A549 (cell line): ENCODE measurements at regions not wholly inside any gene's neighbourhood (a gene's known extent, or its start where the extent isn't known, plus 50 kb on each side); places are given as distances from the start of the nearest gene placed in this dataset.

Experiments
- ATAC-seq, 2 experiments: fragments of 200-7000 bp in 1 of 2; fragments of >200 bp in 1 of 2; cut with Nextera tagmentation in 1 of 2; cut with Tn5 transposase in 1 of 2; 3 replicates each; pipeline versions ENCODE4 v1.8.0 to v1.9.1; 2018 to 2020; ENCODE audit warnings: mild to moderate bottlenecking in 1 of 2, moderate library complexity in 1 of 2
- CTCF ChIA-PET: fragments of 300-600 bp; sonication (Branson Sonifier 250); formaldehyde crosslinking; extraction: SDS; loops from one replicate; lab custom pipeline; 2021; ENCODE audit warnings: antibody characterized with exemption, inconsistent platforms; lab: Yijun Ruan, JAX
- POLR2A ChIA-PET: fragments of 350-600 bp; formaldehyde crosslinking; extraction: SDS; loops from one replicate; lab custom pipeline; 2021; ENCODE audit warnings: antibody characterized with exemption, inconsistent platforms; lab: Yijun Ruan, JAX
- DNase-seq, 2 experiments: peaks; one replicate each; pipeline versions ENCODE4 v3.0.0 to v3.0.0-alpha.2; 2011 to 2016; ENCODE audit warnings: low read depth in 1 of 2, low spot score in 1 of 2
- FAIRE-seq: peaks from 2 replicates; lab custom pipeline; 2011; peaks lifted over from hg19 to GRCh38; lab: Jason Lieb, UNC
- H3K27ac ChIP-seq, 2 experiments: fragments of >200 bp; sonication (Bioruptor Twin); formaldehyde crosslinking; 3 replicates each; pipeline ENCODE4 v1.5.1; 2016 to 2017
- H3K4me1 ChIP-seq: fragments of >200 bp; sonication (Bioruptor Twin); formaldehyde crosslinking; 3 replicates; pipeline ENCODE4 v1.6.1; 2016
- H3K4me2 ChIP-seq: fragments of >200 bp; sonication (Bioruptor Twin); formaldehyde crosslinking; 3 replicates; pipeline ENCODE4 v1.6.1; 2016
- H3K4me3 ChIP-seq: fragments of >200 bp; sonication (Bioruptor Twin); formaldehyde crosslinking; 3 replicates; pipeline ENCODE4 v1.5.1; 2016
- H3K9me3 ChIP-seq: fragments of >200 bp; sonication (Bioruptor Twin); formaldehyde crosslinking; 3 replicates; pipeline ENCODE4 v1.6.1; 2016
- BHLHE40 ChIP-seq: IDR thresholded peaks from 2 replicates; pipeline ENCODE4 v1.6.1; 2012; ENCODE audit warnings: low read depth, low read length, inconsistent platforms
- CEBPB ChIP-seq, 2 experiments: fragments of >200 bp in 1 of 2; sonication (Bioruptor Twin) in 1 of 2; formaldehyde crosslinking in 1 of 2; IDR thresholded peaks; 2 replicates each; pipeline ENCODE4 v1.6.1; 2012 to 2016
- CHD2 ChIP-seq: fragments of 150-350 bp; IDR thresholded peaks from 2 replicates; pipeline ENCODE4 v1.6.1; 2014; ENCODE audit warnings: low read length; ENCODE audit not compliant: partially characterized antibody
- FOSL2 ChIP-seq, 2 experiments: fragments of 450-650 bp in 1 of 2; fragments of >200 bp in 1 of 2; sonication (Bioruptor Twin) in 1 of 2; formaldehyde crosslinking; IDR thresholded peaks; 2 replicates each; pipeline versions ENCODE4 v1.5.0 to v1.6.1; 2016 to 2020; ENCODE audit warnings: mild to moderate bottlenecking in 1 of 2, moderate library complexity in 1 of 2
- FOXS1 ChIP-seq: fragments of 250-450 bp; sonication (Bioruptor Pico); IDR thresholded peaks from 2 replicates; pipeline ENCODE4 v1.5.0; 2020; ENCODE audit warnings: mild to moderate bottlenecking, moderate library complexity
- GATA3 ChIP-seq: IDR thresholded peaks from 2 replicates; pipeline ENCODE4 v1.6.1; 2012; ENCODE audit warnings: borderline replicate concordance
- HDAC2 ChIP-seq: fragments of 200-600 bp; sonication (generic); IDR thresholded peaks from 2 replicates; pipeline ENCODE4 v1.6.1; 2016
- HES2 ChIP-seq: fragments of >200 bp; sonication (Bioruptor Twin); formaldehyde crosslinking; IDR thresholded peaks from 2 replicates; pipeline ENCODE4 v1.6.1; 2016
- HEYL ChIP-seq: fragments of 250-450 bp; sonication (Bioruptor Pico); IDR thresholded peaks from 2 replicates; pipeline ENCODE4 v1.8.0; 2021; ENCODE audit warnings: mild to moderate bottlenecking, moderate library complexity
- JUNB ChIP-seq: fragments of >200 bp; sonication (Bioruptor Twin); formaldehyde crosslinking; IDR thresholded peaks from 2 replicates; pipeline ENCODE4 v1.6.1; 2016
- PHF8 ChIP-seq: fragments of 200-600 bp; sonication (generic); IDR thresholded peaks from 2 replicates; pipeline ENCODE4 v1.6.1; 2016; ENCODE audit warnings: low read depth, mild to moderate bottlenecking, antibody characterized with exemption, moderate library complexity, borderline replicate concordance
- POLR2A ChIP-seq: IDR thresholded peaks from 2 replicates; pipeline ENCODE4 v1.6.1; 2012; ENCODE audit warnings: mild to moderate bottlenecking, low read length
- POLR2AphosphoS2 ChIP-seq: conservative IDR thresholded peaks from 2 replicates; pipeline ENCODE4 v1.6.1; 2012; ENCODE audit warnings: low read length, improper control_type of control experiment, inconsistent platforms
- RARB ChIP-seq: fragments of 250-450 bp; sonication (Bioruptor Pico); IDR thresholded peaks from 2 replicates; pipeline ENCODE4 v1.8.0; 2021; ENCODE audit warnings: mild to moderate bottlenecking, moderate library complexity
- RCOR1 ChIP-seq: fragments of 150-350 bp; IDR thresholded peaks from 2 replicates; pipeline ENCODE4 v1.6.1; 2014; ENCODE audit warnings: antibody characterized with exemption, low read length, low read depth
- SMC3 ChIP-seq: fragments of >200 bp; sonication (Bioruptor Twin); formaldehyde crosslinking; IDR thresholded peaks from 3 replicates; pipeline ENCODE4 v1.6.1; 2018; ENCODE audit warnings: inconsistent platforms
- SREBF2 ChIP-seq: fragments of 450-650 bp; IDR thresholded peaks from 2 replicates; pipeline ENCODE4 v1.6.1; 2014; ENCODE audit warnings: mild to moderate bottlenecking, moderate library complexity
- TP53 ChIP-seq: fragments of 250-450 bp; sonication (Bioruptor Pico); IDR thresholded peaks from 2 replicates; pipeline ENCODE4 v1.5.0; 2021; ENCODE audit warnings: mild to moderate bottlenecking, moderate library complexity
- ZC3H11A ChIP-seq: fragments of 450-650 bp; IDR thresholded peaks from 2 replicates; pipeline ENCODE4 v1.6.1; 2014; ENCODE audit warnings: antibody characterized with exemption, mild to moderate bottlenecking
- ZNF302 ChIP-seq: fragments of 250-450 bp; sonication (Bioruptor Pico); IDR thresholded peaks from 2 replicates; pipeline ENCODE4 v1.9.0; 2021; ENCODE audit warnings: inconsistent platforms, mild to moderate bottlenecking, moderate library complexity
- ZSCAN20 ChIP-seq: fragments of 250-450 bp; sonication (Bioruptor Pico); IDR thresholded peaks from 2 replicates; pipeline ENCODE4 v1.8.0; 2022; ENCODE audit warnings: mild to moderate bottlenecking, moderate library complexity
- WGBS: methylation state at CpG from one replicate; pipeline ENCODE4 v1.1.6; 2017; ENCODE audit errors: missing lambda C conversion rate; 5-methylcytosine and 5-hydroxymethylcytosine counted together
- TF ChIP-seq, protein P1 (sequence below): fragments of 250-450 bp; sonication (Bioruptor Pico); IDR thresholded peaks from 2 replicates; pipeline ENCODE4 v1.5.0; 2021; ENCODE audit warnings: mild to moderate bottlenecking, moderate library complexity, borderline replicate concordance
- TF ChIP-seq, protein P2 (sequence below): fragments of 150-350 bp; IDR thresholded peaks from 2 replicates; pipeline ENCODE4 v1.6.1; 2014; ENCODE audit warnings: low read depth, mild to moderate bottlenecking, low read length
- TF ChIP-seq, protein P3 (sequence below): fragments of 250-450 bp; sonication (Bioruptor Pico); IDR thresholded peaks from 2 replicates; pipeline ENCODE4 v1.5.0; 2020; ENCODE audit warnings: low read depth, mild to moderate bottlenecking, moderate library complexity

GRCh38 chr3:135382188-135382587 is 583.3 kb upstream of the PPP2R3A start (continued):
- TF ChIP-seq FOXS1 (CRISPR knock-in tag): no peak

- no peak for DNase-seq
- CTCF ChIA-PET: no interaction called here
- no peak overlapping the region for H3K27ac ChIP-seq
- no peak for FAIRE-seq
- no peak overlapping the region for H3K4me2 ChIP-seq
- POLR2A ChIA-PET: no interaction called here
- TF ChIP-seq POLR2AphosphoS2: no peak
- TF ChIP-seq ZNF302 (CRISPR knock-in tag): no peak
- TF ChIP-seq POLR2A: no peak
- no peak for TF ChIP-seq CHD2
- no peak for TF ChIP-seq HDAC2
- no peak for TF ChIP-seq BHLHE40
- no peak for TF ChIP-seq SMC3
- TF ChIP-seq, protein P1, sequence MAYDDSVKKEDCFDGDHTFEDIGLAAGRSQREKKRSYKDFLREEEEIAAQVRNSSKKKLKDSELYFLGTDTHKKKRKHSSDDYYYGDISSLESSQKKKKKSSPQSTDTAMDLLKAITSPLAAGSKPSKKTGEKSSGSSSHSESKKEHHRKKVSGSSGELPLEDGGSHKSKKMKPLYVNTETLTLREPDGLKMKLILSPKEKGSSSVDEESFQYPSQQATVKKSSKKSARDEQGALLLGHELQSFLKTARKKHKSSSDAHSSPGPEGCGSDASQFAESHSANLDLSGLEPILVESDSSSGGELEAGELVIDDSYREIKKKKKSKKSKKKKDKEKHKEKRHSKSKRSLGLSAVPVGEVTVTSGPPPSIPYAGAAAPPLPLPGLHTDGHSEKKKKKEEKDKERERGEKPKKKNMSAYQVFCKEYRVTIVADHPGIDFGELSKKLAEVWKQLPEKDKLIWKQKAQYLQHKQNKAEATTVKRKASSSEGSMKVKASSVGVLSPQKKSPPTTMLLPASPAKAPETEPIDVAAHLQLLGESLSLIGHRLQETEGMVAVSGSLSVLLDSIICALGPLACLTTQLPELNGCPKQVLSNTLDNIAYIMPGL (CRISPR knock-in tag): no peak
- no peak for TF ChIP-seq PHF8
- no peak for TF ChIP-seq JUNB
- no peak for TF ChIP-seq GATA3
- TF ChIP-seq RCOR1: no peak
- TF ChIP-seq, protein P2, sequence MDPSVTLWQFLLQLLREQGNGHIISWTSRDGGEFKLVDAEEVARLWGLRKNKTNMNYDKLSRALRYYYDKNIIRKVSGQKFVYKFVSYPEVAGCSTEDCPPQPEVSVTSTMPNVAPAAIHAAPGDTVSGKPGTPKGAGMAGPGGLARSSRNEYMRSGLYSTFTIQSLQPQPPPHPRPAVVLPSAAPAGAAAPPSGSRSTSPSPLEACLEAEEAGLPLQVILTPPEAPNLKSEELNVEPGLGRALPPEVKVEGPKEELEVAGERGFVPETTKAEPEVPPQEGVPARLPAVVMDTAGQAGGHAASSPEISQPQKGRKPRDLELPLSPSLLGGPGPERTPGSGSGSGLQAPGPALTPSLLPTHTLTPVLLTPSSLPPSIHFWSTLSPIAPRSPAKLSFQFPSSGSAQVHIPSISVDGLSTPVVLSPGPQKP: no peak
- TF ChIP-seq TP53: no peak
- no peak for TF ChIP-seq HEYL (CRISPR knock-in tag)
- no peak for TF ChIP-seq HES2
- no peak for TF ChIP-seq ZSCAN20 (CRISPR knock-in tag)
- no peak for TF ChIP-seq SREBF2
- TF ChIP-seq FOSL2 (IDR thresholded peaks at IDR 0.05): no peak
- TF ChIP-seq FOSL2 (CRISPR knock-in tag; IDR thresholded peaks at IDR 0.05): no peak
- no peak for TF ChIP-seq RARB (CRISPR knock-in tag)
- ATAC-seq: no peak
- no peaks in the 10 kb centered on the region for H3K9me3 ChIP-seq
- H3K4me1 ChIP-seq: no peaks in the 10 kb centered on the region
- H3K4me3 ChIP-seq: no peak overlapping the region
- 2% methylated on average over 3 of the region's 3 CpGs for WGBS
These were observed 582.9 kb upstream of the PPP2R3A start for GRCh38 chr3:135382621-135383020.

DNA sequence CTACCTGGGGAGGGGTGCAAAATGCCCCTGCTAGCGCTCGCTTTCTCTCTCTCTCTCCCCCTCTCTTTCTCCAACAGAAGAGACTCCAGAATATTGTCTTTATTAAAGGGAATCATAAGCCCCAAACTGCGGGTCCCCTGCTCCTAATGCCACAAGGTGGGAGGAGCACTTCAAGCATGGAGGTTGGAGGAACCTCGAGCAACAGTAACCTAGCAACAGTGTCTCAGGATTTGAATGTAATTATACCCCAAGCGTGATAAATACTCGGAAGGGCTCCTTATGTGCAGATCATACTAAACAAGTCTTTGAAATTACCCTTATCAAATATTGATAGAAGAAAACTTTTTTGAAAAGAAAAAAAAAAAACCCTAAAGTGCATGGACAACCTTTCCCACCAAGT is 582.2 kb upstream of the PPP2R3A start:
- no peaks in the 10 kb centered on the region for H3K4me1 ChIP-seq
- no peak for FAIRE-seq
- WGBS: 4% methylated on average over 6 of the region's 6 CpGs
- ChIA-PET POLR2A (no interaction called here), CTCF (no interaction called here)
- no peaks in the 10 kb centered on the region for H3K9me3 ChIP-seq
- TF ChIP-seq HES2 (no peak), TP53 (no peak), ZC3H11A (no peak), HDAC2 (no peak), CEBPB (IDR thresholded peaks at IDR 0.05) (no peak), BHLHE40 (no peak)
- TF ChIP-seq, protein P3, sequence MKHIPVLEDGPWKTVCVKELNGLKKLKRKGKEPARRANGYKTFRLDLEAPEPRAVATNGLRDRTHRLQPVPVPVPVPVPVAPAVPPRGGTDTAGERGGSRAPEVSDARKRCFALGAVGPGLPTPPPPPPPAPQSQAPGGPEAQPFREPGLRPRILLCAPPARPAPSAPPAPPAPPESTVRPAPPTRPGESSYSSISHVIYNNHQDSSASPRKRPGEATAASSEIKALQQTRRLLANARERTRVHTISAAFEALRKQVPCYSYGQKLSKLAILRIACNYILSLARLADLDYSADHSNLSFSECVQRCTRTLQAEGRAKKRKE (CRISPR knock-in tag): no peak
- no peak for ATAC-seq
- no peak for DNase-seq
- H3K27ac ChIP-seq: no peak overlapping the region
- H3K4me3 ChIP-seq: no peak overlapping the region
- H3K4me2 ChIP-seq: no peak overlapping the region
